PFSK-1 (cell line): ENCODE measurements at regions not wholly inside any gene's neighbourhood (a gene's known extent, or its start where the extent isn't known, plus 50 kb on each side); places are given as distances from the start of the nearest gene placed in this dataset.

Source experiments
- POLR2AphosphoS5 ChIP-seq: IDR thresholded peaks from 2 replicates; pipeline ENCODE4 v1.6.1; 2012; ENCODE audit warnings: low read depth, mild to moderate bottlenecking, control low read depth, low read length, moderate library complexity
- REST ChIP-seq, 2 experiments: IDR thresholded peaks; 2 replicates each; pipeline versions ENCODE4 v1.6.1 to v1.8.0; 2011 to 2012; ENCODE audit warnings: low read depth in 2 of 2, low read length in 2 of 2, control low read depth in 1 of 2, inconsistent platforms in 1 of 2, mild to moderate bottlenecking in 1 of 2, moderate library complexity in 1 of 2; ENCODE audit not compliant: insufficient read depth in 1 of 2
- SIN3A ChIP-seq: IDR thresholded peaks from 2 replicates; pipeline ENCODE4 v1.6.1; 2012; ENCODE audit warnings: mild to moderate bottlenecking, low read length, moderate library complexity, borderline replicate concordance; ENCODE audit not compliant: insufficient read depth
- TAF1 ChIP-seq: IDR thresholded peaks from 2 replicates; pipeline ENCODE4 v1.6.1; 2012; ENCODE audit warnings: low read length, control low read depth, borderline replicate concordance; ENCODE audit not compliant: insufficient read depth

- TF ChIP-seq REST (IDR thresholded peaks at IDR 0.05; ENCODE audit: insufficient read depth in 1 of 2, low read depth in 2 of 2, low read length in 2 of 2) (no peak), POLR2AphosphoS5 (no peak), TAF1 (no peak), SIN3A (no peak)
Measured at GRCh38 chr16:73669535-73670274, 621.8 kb upstream of the ZFHX3 start.
